HG03039 (cell line): ENCODE measurements at regions not wholly inside any gene's neighbourhood (a gene's known extent, or its start where the extent isn't known, plus 50 kb on each side); places are given as distances from the start of the nearest gene placed in this dataset.
A peak's percentile ranks its signal among the peaks of the same experiment; 100 is the strongest.

Experiments
- ATAC-seq: cut with Tn5 transposase; IDR thresholded peaks from one replicate; pipeline ENCODE4 v1.9.1; 2021; ENCODE audit warnings: mild to moderate bottlenecking, moderate library complexity; ENCODE audit not compliant: unreplicated experiment

- ATAC-seq = no peak
Measured at GRCh38 chr6:103255132-103255531, 1604.6 kb downstream of the HACE1 start.

- ATAC-seq = no peak
Measured at GRCh38 chr6:103236923-103237322, 1622.8 kb downstream of the HACE1 start.

DNA sequence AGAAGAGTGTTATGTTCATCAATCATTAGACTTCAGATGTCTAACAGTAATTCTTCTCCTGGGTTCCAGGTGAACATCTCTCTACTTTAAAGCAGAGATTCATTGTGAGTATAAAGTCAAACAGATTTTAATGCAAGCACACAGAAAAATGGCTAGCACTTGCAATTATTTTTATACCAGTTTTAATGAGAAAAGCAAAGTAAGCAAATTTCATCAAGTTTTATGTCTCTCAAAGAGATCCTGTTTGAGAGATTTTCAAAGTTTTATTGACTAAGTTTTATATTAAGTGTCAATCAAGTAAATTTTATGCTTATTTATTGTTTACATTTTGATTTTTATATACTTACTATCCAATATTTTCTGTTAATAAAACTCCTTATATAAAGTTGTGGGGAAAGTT is 1628.5 kb downstream of the HACE1 start:
- no peak for ATAC-seq

- ATAC-seq = no peak
Measured at GRCh38 chr6:103215847-103216246, 1643.9 kb downstream of the HACE1 start.

DNA sequence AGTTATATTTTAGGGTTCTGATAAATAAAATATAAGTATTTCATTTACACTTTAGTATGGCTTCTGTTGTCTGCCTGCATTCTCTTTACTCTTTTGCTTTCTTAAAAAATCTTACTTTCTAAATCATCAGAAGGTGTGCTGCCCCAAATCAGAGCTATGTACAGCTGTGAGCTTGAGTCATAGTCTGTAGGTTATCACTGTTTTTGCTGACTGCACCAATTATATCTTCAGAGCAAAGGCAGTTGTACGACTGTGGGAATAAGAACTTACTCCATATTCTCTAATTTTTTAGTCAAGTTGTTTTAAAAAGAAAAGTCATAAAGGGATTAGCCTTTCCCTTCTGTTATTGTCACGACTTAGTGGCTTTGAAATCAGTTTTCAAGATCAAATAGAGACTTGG is 1649.0 kb downstream of the HACE1 start:
- no peak for ATAC-seq

DNA sequence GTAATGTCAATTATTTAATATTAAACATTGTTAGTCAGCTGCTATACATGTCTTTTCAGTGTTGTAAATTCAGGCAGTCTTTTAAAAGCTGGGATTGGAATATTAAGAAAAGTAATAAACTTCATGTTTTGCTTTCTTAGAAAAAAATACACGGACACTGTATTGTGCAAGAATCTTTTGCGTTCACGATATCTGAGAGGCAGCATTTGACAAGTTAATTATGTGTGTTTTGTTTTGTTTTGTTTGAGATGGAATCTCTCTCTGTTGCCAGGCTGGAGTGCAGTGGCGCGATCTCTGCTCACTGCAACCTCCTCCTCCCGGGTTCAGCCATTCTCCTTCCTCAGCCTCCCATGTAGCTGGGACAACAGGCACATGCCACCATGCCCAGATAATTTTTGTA is 1661.3 kb downstream of the HACE1 start:
- ATAC-seq = no peak

GRCh38 chr6:103193413-103193812 is 1666.3 kb downstream of the HACE1 start:
- peak; percentile 53 for ATAC-seq

- no peak for ATAC-seq
Measured at GRCh38 chr6:103191391-103192093, 1668.2 kb downstream of the HACE1 start.

DNA sequence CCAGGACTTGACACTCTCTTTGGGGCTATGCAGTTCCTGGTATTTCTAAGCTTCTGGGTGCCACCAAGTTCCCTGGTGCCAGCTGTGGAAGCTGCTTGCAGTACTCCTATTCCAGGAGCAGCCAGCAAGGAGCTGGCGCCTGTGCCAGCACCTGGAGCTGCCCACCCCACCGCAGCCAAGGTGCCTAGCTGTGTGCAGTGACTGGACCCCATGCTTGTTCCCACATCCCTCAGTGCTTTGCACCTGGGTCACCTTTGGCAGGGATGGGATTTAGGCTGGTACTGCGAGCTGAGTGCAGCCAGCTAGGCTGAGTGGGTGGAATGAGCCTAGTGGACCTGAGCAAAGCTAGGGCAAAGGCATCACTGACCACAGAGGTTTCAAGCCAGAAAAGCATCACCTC is 1674.9 kb downstream of the HACE1 start:
- ATAC-seq = no peak

DNA sequence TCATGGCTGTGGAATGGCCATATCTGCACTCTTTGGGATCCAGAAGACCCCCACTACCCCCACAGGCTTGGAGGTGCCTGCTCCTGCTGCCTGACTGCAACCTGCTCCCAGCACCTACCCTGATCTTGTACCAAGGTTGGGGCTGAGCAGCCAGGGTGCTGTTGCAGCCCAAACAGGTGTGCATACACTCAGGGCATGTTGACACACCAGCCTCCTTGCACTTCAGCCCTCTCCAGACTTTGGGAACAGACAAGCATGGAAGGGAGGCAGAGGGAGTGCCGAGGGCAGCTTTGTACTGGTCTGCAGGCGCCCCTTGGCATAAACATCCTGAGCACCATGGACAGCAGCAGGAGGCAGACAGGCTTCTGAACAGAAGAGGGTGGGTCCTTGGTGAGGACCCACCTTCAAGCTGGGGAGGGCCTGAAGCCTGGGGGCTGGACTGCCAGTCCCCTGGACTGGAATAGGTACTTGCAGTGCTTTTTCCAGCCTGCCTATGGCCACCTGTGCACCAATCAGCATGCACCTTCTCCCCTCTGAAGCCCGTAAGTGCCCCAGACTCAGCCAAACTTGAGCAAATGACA is 1675.8 kb downstream of the HACE1 start:
- ATAC-seq = no peak

DNA sequence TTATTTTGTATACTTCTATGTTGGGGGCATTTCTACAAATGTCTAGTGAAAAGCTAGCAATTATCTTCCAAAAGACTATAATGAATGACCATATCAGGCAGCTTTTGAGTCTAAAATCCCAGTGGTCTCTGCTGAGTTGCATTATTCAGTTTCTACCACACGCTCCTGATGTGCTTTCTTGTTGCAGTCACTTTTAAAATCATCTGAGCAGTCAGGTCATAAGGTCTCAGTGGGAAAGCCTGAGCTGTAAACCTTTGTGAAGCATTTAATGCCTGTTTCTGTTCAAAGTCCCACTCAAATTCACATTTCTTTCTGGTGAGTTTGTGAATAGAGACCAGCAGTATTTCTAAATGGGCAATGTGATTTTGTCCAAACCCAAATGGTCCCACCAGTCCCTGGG is 1681.5 kb downstream of the HACE1 start:
- ATAC-seq = no peak

DNA sequence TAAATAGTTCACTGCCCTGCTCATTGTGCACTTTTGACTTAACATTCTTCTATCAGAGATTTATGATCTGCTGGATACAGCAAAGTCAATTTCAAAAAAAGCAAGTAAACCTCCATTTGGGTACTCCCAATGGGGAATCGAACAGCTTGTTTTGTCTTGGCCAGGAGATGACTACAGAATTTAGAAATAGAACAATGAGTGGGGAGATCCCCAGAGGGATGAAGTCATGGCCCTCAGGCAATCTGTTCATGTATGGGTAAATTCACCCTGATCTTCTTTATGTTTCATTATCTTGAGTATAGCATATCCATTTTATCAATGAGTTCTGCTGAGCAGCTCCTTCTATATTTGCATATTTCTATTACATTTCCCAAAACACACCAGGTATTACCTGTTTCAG is 1681.9 kb downstream of the HACE1 start:
- no peak for ATAC-seq

- no peak for ATAC-seq
Measured at GRCh38 chr6:103175056-103175455, 1684.7 kb downstream of the HACE1 start.

DNA sequence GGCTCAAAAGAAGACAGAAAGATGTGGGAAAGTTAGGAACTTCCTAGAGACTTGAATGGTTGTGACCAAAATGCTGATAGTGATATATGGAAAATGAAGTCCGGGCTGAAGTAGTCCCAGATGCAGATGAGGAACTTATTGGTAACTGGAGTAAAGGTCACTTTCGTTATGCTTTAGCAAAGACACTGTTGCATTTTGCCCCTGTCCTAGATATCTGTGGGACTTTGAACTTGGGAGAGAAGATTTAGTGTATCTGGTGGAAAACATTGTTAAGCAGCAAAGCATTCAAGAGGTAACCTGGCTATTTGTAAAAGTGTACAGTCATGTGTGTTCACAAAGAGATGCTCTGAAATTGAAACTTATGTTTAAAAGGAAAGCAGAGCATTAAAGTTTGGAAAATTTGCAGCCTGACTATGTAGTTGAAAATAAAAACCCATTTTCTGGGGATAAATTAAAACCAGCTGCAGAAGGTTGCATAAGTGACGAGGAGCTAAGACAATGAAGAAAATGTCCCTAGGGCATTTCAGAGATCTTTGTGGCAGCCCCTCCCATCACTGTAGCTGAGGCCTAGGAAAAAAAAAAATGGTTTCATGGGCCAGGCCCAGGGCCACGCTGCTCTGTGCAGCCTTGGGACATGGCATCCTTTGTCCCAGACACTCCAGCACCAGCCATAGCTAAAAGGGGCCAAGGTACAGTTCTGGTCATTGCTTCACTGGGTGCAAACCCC is 1692.2 kb downstream of the HACE1 start:
- ATAC-seq = no peak

GRCh38 chr6:103154779-103155572 is 1704.7 kb downstream of the HACE1 start:
- ATAC-seq = no peak

GRCh38 chr6:103153016-103153415 is 1706.7 kb downstream of the HACE1 start:
- ATAC-seq = no peak

GRCh38 chr6:103142902-103143301 is 1716.8 kb downstream of the HACE1 start:
- ATAC-seq = no peak

DNA sequence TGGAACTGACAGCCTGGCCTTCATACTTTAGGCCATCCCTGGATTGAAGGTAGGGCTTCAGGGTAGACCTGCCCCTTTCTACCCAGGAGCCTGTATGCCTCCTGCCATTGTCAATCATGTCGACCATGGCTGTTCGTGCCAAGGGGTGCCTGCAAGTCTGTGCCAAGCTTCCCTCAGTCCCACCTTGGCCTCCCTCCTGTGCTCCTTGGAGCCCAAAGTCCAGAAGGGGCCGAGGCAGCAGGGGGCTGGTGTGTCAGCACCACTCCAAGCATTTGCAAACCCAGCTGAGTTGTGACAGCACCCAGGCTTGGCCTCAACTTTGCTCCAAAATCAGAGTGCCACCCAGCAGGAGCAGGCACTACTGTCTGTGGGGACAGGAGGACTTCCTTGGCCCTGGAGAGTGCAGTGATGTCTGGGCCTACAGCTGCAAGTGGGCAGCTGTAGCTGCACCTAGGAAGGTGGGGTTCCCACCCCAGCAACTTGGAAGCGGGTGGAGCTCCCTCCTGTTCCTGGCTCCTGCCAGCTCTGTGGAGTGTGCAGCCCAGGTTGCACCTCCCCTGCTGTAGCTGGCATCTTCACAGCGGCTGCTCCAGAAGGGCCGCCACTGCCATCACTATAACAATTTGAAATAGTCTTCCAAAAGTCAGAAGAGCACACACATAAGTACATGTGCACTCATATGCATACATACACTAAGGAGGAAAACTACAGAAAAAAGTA is 1719.3 kb downstream of the HACE1 start:
- no peak for ATAC-seq

DNA sequence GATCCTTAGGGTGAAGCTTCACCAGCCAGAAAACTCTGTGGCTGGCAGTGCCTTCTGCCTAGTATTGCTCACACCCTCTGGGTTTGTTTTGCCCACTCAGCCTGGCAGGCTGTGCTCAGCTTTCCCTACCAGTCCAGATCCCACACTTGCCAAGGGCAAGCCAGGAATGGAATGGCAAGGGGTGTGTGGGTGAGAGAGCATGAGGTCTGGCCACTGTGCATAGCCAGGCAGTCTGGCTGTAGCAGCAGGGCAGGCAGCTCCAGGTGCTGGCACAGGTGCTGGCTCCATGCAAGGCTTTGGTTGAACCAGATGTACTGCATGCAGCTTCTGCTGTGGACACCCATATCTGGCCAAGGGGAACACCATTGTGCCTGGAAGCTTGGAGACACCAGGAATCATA is 1720.3 kb downstream of the HACE1 start:
- ATAC-seq = no peak

DNA sequence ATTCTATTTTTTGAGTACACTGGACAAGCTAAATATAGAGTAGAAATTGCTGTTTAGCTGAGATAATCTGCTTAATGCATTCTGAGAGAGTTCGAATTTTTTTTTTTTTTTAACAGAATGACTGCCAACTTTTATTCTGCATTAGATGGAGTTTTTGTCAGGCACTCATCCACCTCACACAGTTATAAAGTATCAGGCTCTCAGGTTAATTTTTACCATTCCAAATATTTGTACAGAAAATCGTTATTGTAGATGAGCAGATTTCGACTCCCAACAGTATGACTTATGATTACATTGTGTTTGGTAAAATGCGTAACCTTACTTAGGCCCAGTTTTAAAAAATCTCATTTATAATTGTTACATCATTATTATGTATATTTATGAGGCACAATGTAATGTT is 1731.0 kb downstream of the GRIK2 start:
- no peak for ATAC-seq
